ENCODE measurements at regions not wholly inside any gene's neighbourhood (a gene's known extent, or its start where the extent isn't known, plus 50 kb on each side); places are given as distances from the start of the nearest gene placed in this dataset.

DNA sequence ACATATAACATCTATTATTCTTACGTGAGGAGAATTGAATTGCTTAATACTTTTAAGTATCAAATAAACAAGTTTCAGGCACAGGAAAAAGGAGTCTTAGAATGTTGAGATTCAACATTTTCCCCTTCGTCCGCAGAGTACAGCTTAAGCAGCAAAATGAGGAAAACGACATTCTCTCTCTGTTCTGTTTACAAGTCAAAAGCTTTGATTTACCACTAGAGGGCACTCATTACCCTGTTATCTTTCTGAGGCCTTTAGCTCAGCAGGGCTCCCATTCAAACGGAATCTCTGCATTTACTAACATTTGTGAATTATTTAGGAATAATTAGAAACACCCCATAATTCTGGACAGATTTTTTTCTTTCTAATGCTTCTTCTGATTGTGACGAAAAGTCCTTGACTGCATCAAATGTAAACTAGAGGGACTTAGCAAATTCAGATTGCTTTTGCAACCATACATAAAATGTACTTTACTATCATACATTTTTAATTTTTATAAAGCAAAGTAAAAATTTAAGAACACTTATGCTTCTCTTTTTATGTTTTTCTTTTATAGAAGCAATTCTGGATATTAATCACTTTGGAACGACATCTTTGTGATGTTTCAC, 75.0 kb downstream of the JRKL start:
- ChIA-PET POLR2A (no interaction called here), CTCF (interaction anchor here (0.5 to 4.0 kb wide), 15 partner anchors 9 to 1557 kb away, joined by 3 to 26 read pairs (median 3); no protein-coding TSS in a partner anchor)
- H3K4me2 ChIP-seq, result peak overlapping the region; percentile 71
- ATAC-seq (peak; percentile 91 to 95), FAIRE-seq (no peak), DNase-seq (ENCODE audit: low read depth in 1 of 2, low spot score in 1 of 2) (peak; percentile 70 to 72)
- H3K9me3 ChIP-seq, result no peaks in the 10 kb centered on the region
- no peak for TF ChIP-seq POLR2AphosphoS2 (conservative IDR thresholded peaks at IDR 0.05; ENCODE audit: low read length)
- TF ChIP-seq USF2 (IDR thresholded peaks at IDR 0.05), result no peak
- TF ChIP-seq SMC3 (IDR thresholded peaks at IDR 0.05), result peak; percentile 51
- TF ChIP-seq, protein P1, sequence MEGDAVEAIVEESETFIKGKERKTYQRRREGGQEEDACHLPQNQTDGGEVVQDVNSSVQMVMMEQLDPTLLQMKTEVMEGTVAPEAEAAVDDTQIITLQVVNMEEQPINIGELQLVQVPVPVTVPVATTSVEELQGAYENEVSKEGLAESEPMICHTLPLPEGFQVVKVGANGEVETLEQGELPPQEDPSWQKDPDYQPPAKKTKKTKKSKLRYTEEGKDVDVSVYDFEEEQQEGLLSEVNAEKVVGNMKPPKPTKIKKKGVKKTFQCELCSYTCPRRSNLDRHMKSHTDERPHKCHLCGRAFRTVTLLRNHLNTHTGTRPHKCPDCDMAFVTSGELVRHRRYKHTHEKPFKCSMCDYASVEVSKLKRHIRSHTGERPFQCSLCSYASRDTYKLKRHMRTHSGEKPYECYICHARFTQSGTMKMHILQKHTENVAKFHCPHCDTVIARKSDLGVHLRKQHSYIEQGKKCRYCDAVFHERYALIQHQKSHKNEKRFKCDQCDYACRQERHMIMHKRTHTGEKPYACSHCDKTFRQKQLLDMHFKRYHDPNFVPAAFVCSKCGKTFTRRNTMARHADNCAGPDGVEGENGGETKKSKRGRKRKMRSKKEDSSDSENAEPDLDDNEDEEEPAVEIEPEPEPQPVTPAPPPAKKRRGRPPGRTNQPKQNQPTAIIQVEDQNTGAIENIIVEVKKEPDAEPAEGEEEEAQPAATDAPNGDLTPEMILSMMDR (IDR thresholded peaks at IDR 0.05), result peak; percentile 57; the same call in 2 of the 3 replicates
- peak; percentile 74 to 77 for TF ChIP-seq RAD21 (conservative IDR thresholded peaks at IDR 0.05 in 1 of 2, IDR thresholded peaks at IDR 0.05 in 1 of 2)
- H3K4me3 ChIP-seq, result no peak overlapping the region
- no peak overlapping the region for H3K27ac ChIP-seq
- H3K4me1 ChIP-seq, result no peaks in the 10 kb centered on the region
- 11% methylated on average over 7 of the region's 7 CpGs for WGBS (ENCODE audit: missing lambda C conversion rate)

GRCh38 chr11:96465512-96465911, 75.7 kb downstream of the JRKL start:
- H3K4me2 ChIP-seq, result no peak overlapping the region
- ChIA-PET POLR2A (no interaction called here), CTCF (interaction anchor here (4.0 kb wide), 1 partner anchor 17 kb away, joined by 26 read pairs; no protein-coding TSS in a partner anchor)
- DNase-seq (ENCODE audit: low read depth in 1 of 2, low spot score in 1 of 2), result no peak
- ATAC-seq, result no peak
- H3K4me3 ChIP-seq, result no peak overlapping the region
- 21% methylated on average over 3 of the region's 3 CpGs for WGBS (ENCODE audit: missing lambda C conversion rate)
- H3K9me3 ChIP-seq, result no peaks in the 10 kb centered on the region
- TF ChIP-seq FOSB (CRISPR knock-in tag; IDR thresholded peaks at IDR 0.05) (no peak), HOXB13 (CRISPR knock-in tag; IDR thresholded peaks at IDR 0.05; ENCODE audit: low read depth) (no peak), EHMT2 (IDR thresholded peaks at IDR 0.05; ENCODE audit: low read depth) (no peak), HOXA7 (CRISPR knock-in tag; IDR thresholded peaks at IDR 0.05) (no peak), NPAS2 (CRISPR knock-in tag; IDR thresholded peaks at IDR 0.05; ENCODE audit: borderline replicate concordance) (no peak), RFX5 (IDR thresholded peaks at IDR 0.05) (no peak), NFE2L2 (conservative IDR thresholded peaks at IDR 0.05; ENCODE audit: low read length) (no peak), FOXS1 (CRISPR knock-in tag; IDR thresholded peaks at IDR 0.05) (no peak), ESRRA (IDR thresholded peaks at IDR 0.05; ENCODE audit: borderline replicate concordance, low read length) (no peak), ZNF302 (CRISPR knock-in tag; IDR thresholded peaks at IDR 0.05) (no peak), CHD4 (IDR thresholded peaks at IDR 0.05; ENCODE audit: borderline replicate concordance) (no peak), MAX (IDR thresholded peaks at IDR 0.05) (no peak), KDM1A (IDR thresholded peaks at IDR 0.05; ENCODE audit: low read depth) (no peak), BHLHE40 (IDR thresholded peaks at IDR 0.05; ENCODE audit: low read depth, low read length) (no peak), PBX3 (IDR thresholded peaks at IDR 0.05) (no peak), HEYL (CRISPR knock-in tag; IDR thresholded peaks at IDR 0.05) (no peak)
- TF ChIP-seq, protein P2, sequence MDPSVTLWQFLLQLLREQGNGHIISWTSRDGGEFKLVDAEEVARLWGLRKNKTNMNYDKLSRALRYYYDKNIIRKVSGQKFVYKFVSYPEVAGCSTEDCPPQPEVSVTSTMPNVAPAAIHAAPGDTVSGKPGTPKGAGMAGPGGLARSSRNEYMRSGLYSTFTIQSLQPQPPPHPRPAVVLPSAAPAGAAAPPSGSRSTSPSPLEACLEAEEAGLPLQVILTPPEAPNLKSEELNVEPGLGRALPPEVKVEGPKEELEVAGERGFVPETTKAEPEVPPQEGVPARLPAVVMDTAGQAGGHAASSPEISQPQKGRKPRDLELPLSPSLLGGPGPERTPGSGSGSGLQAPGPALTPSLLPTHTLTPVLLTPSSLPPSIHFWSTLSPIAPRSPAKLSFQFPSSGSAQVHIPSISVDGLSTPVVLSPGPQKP (IDR thresholded peaks at IDR 0.05; ENCODE audit: low read depth, low read length), result no peak
- TF ChIP-seq, protein P3, sequence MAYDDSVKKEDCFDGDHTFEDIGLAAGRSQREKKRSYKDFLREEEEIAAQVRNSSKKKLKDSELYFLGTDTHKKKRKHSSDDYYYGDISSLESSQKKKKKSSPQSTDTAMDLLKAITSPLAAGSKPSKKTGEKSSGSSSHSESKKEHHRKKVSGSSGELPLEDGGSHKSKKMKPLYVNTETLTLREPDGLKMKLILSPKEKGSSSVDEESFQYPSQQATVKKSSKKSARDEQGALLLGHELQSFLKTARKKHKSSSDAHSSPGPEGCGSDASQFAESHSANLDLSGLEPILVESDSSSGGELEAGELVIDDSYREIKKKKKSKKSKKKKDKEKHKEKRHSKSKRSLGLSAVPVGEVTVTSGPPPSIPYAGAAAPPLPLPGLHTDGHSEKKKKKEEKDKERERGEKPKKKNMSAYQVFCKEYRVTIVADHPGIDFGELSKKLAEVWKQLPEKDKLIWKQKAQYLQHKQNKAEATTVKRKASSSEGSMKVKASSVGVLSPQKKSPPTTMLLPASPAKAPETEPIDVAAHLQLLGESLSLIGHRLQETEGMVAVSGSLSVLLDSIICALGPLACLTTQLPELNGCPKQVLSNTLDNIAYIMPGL (CRISPR knock-in tag; IDR thresholded peaks at IDR 0.05; ENCODE audit: borderline replicate concordance), result no peak
- no peak overlapping the region for H3K27ac ChIP-seq
- no peaks in the 10 kb centered on the region for H3K4me1 ChIP-seq
- no peak for FAIRE-seq

Data from A549 (cell line).